ENCODE measurements at regions not wholly inside any gene's neighbourhood (a gene's known extent, or its start where the extent isn't known, plus 50 kb on each side); places are given as distances from the start of the nearest gene placed in this dataset.

- DNase-seq, result no peak
Observed at GRCh38 chr2:147394179-147394790, 450.5 kb upstream of the ACVR2A start.

GRCh38 chr2:147392180-147392579 is 452.6 kb upstream of the ACVR2A start:
- no peak for DNase-seq

GRCh38 chr2:147390475-147390874 is 454.4 kb upstream of the ACVR2A start:
- DNase-seq, result no peak

GRCh38 chr2:147389218-147389617 is 455.6 kb upstream of the ACVR2A start:
- no peak for DNase-seq

GRCh38 chr2:147388217-147388616 is 456.6 kb upstream of the ACVR2A start:
- DNase-seq, result no peak

- DNase-seq, result no peak
Observed at GRCh38 chr2:147386284-147386683, 458.5 kb upstream of the ACVR2A start.

- no peak for DNase-seq
Observed at GRCh38 chr2:147385600-147385999, 459.2 kb upstream of the ACVR2A start.

- DNase-seq, result no peak
Observed at GRCh38 chr2:147384659-147385058, 460.2 kb upstream of the ACVR2A start.

- DNase-seq, result no peak
Observed at GRCh38 chr2:147382322-147382948, 462.4 kb upstream of the ACVR2A start.

- no peak for DNase-seq
Observed at GRCh38 chr2:147378403-147378802, 466.4 kb upstream of the ACVR2A start.

GRCh38 chr2:147375073-147375472 is 469.8 kb upstream of the ACVR2A start:
- no peak for DNase-seq

- no peak for DNase-seq
Observed at GRCh38 chr2:147374423-147374811, 470.4 kb upstream of the ACVR2A start.

GRCh38 chr2:147373800-147374422 is 470.9 kb upstream of the ACVR2A start:
- no peak for DNase-seq

GRCh38 chr2:147368306-147368705 is 476.5 kb upstream of the ACVR2A start:
- no peak for DNase-seq

GRCh38 chr2:147366279-147366678 is 478.6 kb upstream of the ACVR2A start:
- no peak for DNase-seq

GRCh38 chr2:147365622-147366021 is 479.2 kb upstream of the ACVR2A start:
- no peak for DNase-seq

GRCh38 chr2:147364597-147364996 is 480.2 kb upstream of the ACVR2A start:
- DNase-seq, result no peak

- DNase-seq, result no peak
Observed at GRCh38 chr2:147363181-147363580, 481.6 kb upstream of the ACVR2A start.

GRCh38 chr2:147358375-147358774 is 486.5 kb upstream of the ACVR2A start:
- no peak for DNase-seq

GRCh38 chr2:147356157-147356556 is 488.7 kb upstream of the ACVR2A start:
- no peak for DNase-seq

GRCh38 chr2:147355706-147356105 is 489.1 kb upstream of the ACVR2A start:
- DNase-seq, result no peak

- no peak for DNase-seq
Observed at GRCh38 chr2:147353072-147353381, 491.8 kb upstream of the ACVR2A start.

GRCh38 chr2:147352264-147353071 is 492.4 kb upstream of the ACVR2A start:
- DNase-seq, result no peak

- DNase-seq, result no peak
Observed at GRCh38 chr2:147351784-147352183, 493.0 kb upstream of the ACVR2A start.
